ENCODE measurements at regions not wholly inside any gene's neighbourhood (a gene's known extent, or its start where the extent isn't known, plus 50 kb on each side); places are given as distances from the start of the nearest gene placed in this dataset.

DNA sequence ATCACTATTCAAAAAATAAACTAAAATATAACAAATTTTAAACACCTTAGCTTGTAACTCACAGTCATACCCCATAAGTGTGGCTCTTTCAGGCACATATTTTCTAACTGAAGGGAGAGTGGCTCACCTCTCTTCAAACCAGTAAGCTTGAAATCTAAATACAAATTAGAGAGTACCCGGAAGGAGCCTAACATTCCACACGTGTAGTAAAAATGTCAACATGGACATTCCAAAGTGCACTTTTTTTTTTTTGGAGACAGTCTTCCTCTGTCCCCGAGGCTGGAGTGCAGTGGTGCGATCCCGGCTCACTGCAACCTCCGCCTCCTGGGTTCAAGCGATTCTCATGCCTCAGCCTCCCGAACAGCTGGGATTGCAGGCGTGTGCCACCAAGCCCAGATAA, 275.6 kb upstream of the ADGRL2 start:
- no peak overlapping the region for H3K4me3 Mint-ChIP-seq (ENCODE audit: unreplicated experiment)
- no peak overlapping the region for H3K27ac Mint-ChIP-seq (ENCODE audit: unreplicated experiment)
- no peaks in the 10 kb centered on the region for H3K9me3 Mint-ChIP-seq (ENCODE audit: unreplicated experiment)
- no peaks in the 10 kb centered on the region for H3K36me3 Mint-ChIP-seq (ENCODE audit: unreplicated experiment)
- no peaks in the 10 kb centered on the region for H3K27me3 Mint-ChIP-seq (ENCODE audit: unreplicated experiment)
- DNase-seq (ENCODE audit: extremely low spot score, unreplicated experiment), result no peak
- no peaks in the 10 kb centered on the region for H3K4me1 Mint-ChIP-seq (ENCODE audit: unreplicated experiment)
- TF ChIP-seq, protein P1, sequence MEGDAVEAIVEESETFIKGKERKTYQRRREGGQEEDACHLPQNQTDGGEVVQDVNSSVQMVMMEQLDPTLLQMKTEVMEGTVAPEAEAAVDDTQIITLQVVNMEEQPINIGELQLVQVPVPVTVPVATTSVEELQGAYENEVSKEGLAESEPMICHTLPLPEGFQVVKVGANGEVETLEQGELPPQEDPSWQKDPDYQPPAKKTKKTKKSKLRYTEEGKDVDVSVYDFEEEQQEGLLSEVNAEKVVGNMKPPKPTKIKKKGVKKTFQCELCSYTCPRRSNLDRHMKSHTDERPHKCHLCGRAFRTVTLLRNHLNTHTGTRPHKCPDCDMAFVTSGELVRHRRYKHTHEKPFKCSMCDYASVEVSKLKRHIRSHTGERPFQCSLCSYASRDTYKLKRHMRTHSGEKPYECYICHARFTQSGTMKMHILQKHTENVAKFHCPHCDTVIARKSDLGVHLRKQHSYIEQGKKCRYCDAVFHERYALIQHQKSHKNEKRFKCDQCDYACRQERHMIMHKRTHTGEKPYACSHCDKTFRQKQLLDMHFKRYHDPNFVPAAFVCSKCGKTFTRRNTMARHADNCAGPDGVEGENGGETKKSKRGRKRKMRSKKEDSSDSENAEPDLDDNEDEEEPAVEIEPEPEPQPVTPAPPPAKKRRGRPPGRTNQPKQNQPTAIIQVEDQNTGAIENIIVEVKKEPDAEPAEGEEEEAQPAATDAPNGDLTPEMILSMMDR (IDR thresholded peaks at IDR 0.05), result no peak

DNA sequence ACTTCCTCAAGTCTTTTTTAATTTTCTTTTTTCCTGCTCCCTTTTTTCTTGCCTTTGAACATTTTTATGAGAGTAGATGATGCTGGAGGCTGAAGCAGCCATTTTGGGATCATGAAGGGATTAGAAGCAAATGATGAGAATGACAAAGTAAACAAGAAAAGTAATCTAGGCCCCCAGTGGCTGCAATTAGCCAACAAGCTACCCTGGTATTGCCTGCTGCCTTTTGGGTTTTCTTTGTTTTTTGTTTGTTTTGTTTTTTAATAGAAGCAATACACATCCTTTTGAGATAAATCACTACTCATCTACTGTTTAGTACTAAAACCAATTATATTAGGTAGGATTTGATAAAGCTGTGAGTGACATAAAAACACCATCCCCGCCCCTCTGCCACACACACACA, 280.7 kb upstream of the ADGRL2 start:
- H3K9me3 Mint-ChIP-seq (ENCODE audit: unreplicated experiment), result no peaks in the 10 kb centered on the region
- no peaks in the 10 kb centered on the region for H3K27me3 Mint-ChIP-seq (ENCODE audit: unreplicated experiment)
- DNase-seq (ENCODE audit: extremely low spot score, unreplicated experiment), result no peak
- H3K4me1 Mint-ChIP-seq (ENCODE audit: unreplicated experiment), result no peaks in the 10 kb centered on the region
- TF ChIP-seq, protein P1 (IDR thresholded peaks at IDR 0.05), result no peak
- H3K4me3 Mint-ChIP-seq (ENCODE audit: unreplicated experiment), result no peak overlapping the region
- no peak overlapping the region for H3K27ac Mint-ChIP-seq (ENCODE audit: unreplicated experiment)
- H3K36me3 Mint-ChIP-seq (ENCODE audit: unreplicated experiment), result no peaks in the 10 kb centered on the region

DNA sequence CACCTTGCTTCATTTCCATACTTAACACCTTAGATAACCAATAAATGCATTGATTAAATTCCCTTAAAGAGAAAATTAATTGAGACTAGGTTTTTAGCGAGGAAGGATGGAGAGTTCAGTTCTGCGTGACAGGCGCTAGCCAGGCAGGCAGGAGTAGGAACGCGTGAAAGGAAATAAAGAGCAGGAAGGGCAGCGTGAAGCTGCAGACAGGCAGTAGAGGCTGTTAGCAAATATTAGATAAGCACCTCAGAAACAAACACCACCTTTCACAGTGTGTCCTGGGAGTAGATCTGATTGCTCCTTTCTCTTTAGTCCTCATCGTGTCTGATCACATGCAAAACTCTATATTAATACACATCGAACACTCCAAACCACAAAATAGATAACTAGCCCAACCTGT, 282.7 kb upstream of the ADGRL2 start:
- no peak overlapping the region for H3K4me3 Mint-ChIP-seq (ENCODE audit: unreplicated experiment)
- H3K36me3 Mint-ChIP-seq (ENCODE audit: unreplicated experiment), result no peaks in the 10 kb centered on the region
- peaks cover 7% of the 10 kb centered on the region for H3K4me1 Mint-ChIP-seq (ENCODE audit: unreplicated experiment)
- TF ChIP-seq, protein P1 (IDR thresholded peaks at IDR 0.05), result no peak
- no peak for DNase-seq (ENCODE audit: extremely low spot score, unreplicated experiment)
- H3K9me3 Mint-ChIP-seq (ENCODE audit: unreplicated experiment), result no peaks in the 10 kb centered on the region
- H3K27ac Mint-ChIP-seq (ENCODE audit: unreplicated experiment), result no peak overlapping the region
- H3K27me3 Mint-ChIP-seq (ENCODE audit: unreplicated experiment), result no peaks in the 10 kb centered on the region

DNA sequence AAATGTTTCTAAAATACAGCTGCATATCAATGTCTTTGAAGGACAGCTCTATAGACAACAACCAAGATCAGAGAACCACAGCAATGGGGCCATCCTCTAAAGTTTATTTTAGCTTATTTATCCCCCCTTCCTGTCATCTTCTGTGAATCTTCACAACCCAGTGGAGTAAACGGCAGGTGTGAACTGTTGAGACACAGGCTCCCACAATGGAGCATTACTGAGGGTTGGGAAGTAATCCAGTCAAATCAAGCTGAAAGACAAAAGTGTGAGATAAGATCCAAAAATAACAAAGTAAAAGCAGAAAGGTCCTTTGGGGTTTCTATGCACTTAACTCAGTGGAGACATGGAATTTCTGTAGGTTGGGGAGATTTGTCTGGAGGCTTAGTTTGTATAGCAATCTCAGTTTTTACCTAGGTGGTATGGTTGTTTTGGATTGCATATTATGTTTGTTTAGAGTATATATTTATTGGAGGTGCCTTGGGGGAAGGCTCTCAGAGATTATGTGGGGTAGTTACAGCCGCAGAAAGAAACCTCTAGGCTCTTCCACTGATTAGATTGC, 286.9 kb upstream of the ADGRL2 start:
- DNase-seq (ENCODE audit: extremely low spot score, unreplicated experiment), result no peak
- no peak overlapping the region for H3K27ac Mint-ChIP-seq (ENCODE audit: unreplicated experiment)

DNA sequence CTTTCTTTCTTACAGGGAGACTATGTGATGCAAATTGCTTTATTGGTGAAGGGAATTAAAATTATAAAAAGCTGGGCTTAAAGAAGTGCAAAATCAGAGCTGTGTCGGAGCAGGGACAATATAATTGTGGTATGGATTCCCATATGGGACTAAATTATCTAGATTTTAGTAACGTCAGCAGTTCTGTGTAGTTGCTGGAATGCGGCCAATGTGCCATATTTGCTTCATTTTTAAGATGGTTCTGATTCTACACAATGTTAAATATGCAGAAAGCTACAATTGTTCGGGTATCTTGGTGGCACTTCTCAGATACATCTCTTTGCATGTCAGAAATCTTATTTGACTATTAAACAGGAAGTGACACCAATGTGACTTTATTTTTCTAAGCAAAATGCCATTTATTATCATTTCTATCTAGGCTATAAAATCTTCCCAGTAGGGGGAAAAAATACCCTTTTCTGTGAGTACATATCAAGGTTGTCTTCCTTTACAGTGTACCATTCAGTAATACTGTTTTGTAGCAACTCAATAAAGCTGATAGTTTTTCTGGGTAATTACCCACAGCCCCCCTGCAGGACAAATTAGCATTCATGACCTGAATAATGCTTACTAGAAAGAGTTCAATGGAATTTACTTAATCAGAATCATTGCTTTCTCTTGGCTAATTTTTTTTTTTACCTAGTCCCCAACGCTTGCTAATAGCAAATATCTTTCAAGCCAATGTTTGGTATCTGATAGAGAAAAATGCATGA, 288.3 kb upstream of the ADGRL2 start:
- TF ChIP-seq, protein P1 (IDR thresholded peaks at IDR 0.05), result peak; percentile 7
- H3K4me3 Mint-ChIP-seq (ENCODE audit: unreplicated experiment), result no peak overlapping the region
- peaks cover 20% of the 10 kb centered on the region for H3K4me1 Mint-ChIP-seq (ENCODE audit: unreplicated experiment)
- H3K27me3 Mint-ChIP-seq (ENCODE audit: unreplicated experiment), result no peaks in the 10 kb centered on the region
- H3K27ac Mint-ChIP-seq (ENCODE audit: unreplicated experiment), result no peak overlapping the region
- no peak for DNase-seq (ENCODE audit: extremely low spot score, unreplicated experiment)
- H3K36me3 Mint-ChIP-seq (ENCODE audit: unreplicated experiment), result no peaks in the 10 kb centered on the region
- H3K9me3 Mint-ChIP-seq (ENCODE audit: unreplicated experiment), result no peaks in the 10 kb centered on the region

More for the DNA sequence above, 286.9 kb upstream of the ADGRL2 start:
- H3K4me3 Mint-ChIP-seq (ENCODE audit: unreplicated experiment), result no peak overlapping the region
- H3K36me3 Mint-ChIP-seq (ENCODE audit: unreplicated experiment), result no peaks in the 10 kb centered on the region
- H3K4me1 Mint-ChIP-seq (ENCODE audit: unreplicated experiment), result peaks cover 20% of the 10 kb centered on the region
- H3K27me3 Mint-ChIP-seq (ENCODE audit: unreplicated experiment), result no peaks in the 10 kb centered on the region
- TF ChIP-seq, protein P1 (IDR thresholded peaks at IDR 0.05), result no peak
- no peaks in the 10 kb centered on the region for H3K9me3 Mint-ChIP-seq (ENCODE audit: unreplicated experiment)
